Vagina (tissue), 2 donors: ENCODE measurements at regions not wholly inside any gene's neighbourhood (a gene's known extent, or its start where the extent isn't known, plus 50 kb on each side); places are given as distances from the start of the nearest gene placed in this dataset.

Experiments used
- CTCF ChIP-seq, 3 experiments: fragments of 450-650 bp in 2 of 3; fragments of 200-600 bp in 1 of 3; sonication (generic) in 1 of 3; IDR thresholded peaks; one replicate each; pipeline ENCODE4 v1.5.1; 2017 to 2019; ENCODE audit warnings: antibody characterized with exemption in 3 of 3, mild to moderate bottlenecking in 2 of 3, moderate library complexity in 2 of 3
- POLR2A ChIP-seq, 2 donors: fragments of 450-650 bp; IDR thresholded peaks; one replicate each; pipeline ENCODE4 v1.6.1; 2017; ENCODE audit warnings: antibody characterized with exemption in 2 of 2, mild to moderate bottlenecking in 2 of 2, moderate library complexity in 2 of 2
- POLR2AphosphoS5 ChIP-seq, 2 donors: sonication (generic); formaldehyde crosslinking; IDR thresholded peaks; one replicate each; pipeline ENCODE4 v1.9.0; 2017; ENCODE audit warnings: antibody characterized with exemption in 2 of 2, mild to moderate bottlenecking in 2 of 2, low read depth in 1 of 2; ENCODE audit not compliant: insufficient read depth in 1 of 2

- TF ChIP-seq POLR2AphosphoS5 (IDR thresholded peaks at IDR 0.05; ENCODE audit: insufficient read depth in 1 of 2, low read depth in 1 of 2) (no peak), CTCF (IDR thresholded peaks at IDR 0.05) (no peak), POLR2A (IDR thresholded peaks at IDR 0.05) (no peak)
These were observed 267.6 kb downstream of the GPATCH2 start for GRCh38 chr1:217363319-217363718.
